Stimulated activated CD8-positive, alpha-beta memory T cell treated with anti-CD3 and anti-CD28 coated beads, Interleukin-7, amount 100 ng/mL, for 48 hours (primary cell): ENCODE measurements at regions not wholly inside any gene's neighbourhood (a gene's known extent, or its start where the extent isn't known, plus 50 kb on each side); places are given as distances from the start of the nearest gene placed in this dataset.

Source experiments
- DNase-seq, 2 donors: peaks; one replicate each; pipeline ENCODE4 v3.0.0-alpha.2; 2020; ENCODE audit warnings: low read depth in 1 of 2; ENCODE audit errors: extremely low read depth in 1 of 2

DNA sequence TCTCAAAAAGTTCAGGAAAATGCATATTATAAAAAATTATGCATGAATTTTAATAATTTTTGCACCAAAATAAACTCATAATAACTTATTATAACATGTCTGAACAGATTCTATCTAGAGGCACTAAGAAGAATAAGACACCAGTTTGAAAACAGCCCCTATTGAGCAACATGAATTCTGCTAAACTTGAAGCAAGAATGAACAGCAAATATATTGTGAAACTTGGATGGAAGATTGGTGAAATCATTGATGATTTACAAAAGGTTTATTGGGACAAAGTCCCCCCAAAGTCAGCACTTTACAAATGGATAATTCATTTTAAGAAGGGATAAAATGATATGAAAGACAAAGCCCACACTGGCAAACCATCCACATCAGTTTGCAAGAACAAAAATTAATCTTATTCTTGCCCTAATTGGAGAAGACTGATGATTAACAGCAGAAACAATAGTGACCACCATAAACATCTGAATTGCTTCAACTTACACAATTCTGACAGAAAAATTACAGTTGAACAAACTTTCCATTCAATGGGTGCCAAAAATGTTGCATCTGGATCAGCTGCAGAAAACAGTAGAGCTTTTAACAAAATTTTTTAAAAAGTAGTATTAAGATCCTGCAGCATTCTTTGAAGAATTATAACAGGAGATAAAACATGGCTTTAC, 257.5 kb upstream of the FAT3 start:
- DNase-seq, result no peak

DNA sequence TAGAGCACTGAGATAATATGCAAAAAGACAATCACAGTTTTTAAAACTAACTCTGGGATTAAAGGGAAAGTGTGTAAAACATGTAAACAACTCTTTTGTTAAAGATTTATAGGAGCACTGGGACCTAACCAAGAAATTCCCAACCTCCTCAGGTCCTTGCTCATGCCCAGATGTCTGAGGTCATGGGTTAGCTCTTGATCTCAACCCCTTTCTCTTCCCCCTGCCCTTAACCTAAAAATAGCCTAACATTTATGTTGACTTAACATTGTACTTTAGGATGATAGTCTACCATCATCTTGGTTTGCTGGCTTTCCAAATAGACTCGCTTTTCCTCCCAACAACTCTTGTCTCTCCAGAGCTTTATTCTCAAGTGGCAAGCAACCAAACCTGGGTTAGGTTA, 258.2 kb upstream of the FAT3 start:
- DNase-seq, result no peak

DNA sequence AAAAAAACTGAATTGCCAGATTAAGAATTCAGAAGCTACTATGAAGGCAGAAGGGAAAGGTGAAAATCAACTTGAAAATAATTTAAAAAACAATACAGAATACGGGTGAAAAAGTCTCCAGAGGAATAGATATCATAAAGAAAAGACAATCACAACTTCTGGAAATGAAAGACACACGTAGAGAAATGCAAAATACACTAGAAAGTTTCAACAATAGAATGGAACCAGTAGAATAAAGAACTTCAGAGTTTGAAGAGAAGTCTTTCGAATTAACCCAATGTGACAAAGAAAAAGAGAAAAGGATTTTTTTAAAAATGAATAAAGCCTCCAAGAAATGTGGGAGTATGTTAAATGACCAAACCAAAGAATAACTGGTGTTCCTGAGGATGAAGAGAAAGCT, 263.8 kb upstream of the FAT3 start:
- DNase-seq, result no peak

DNA sequence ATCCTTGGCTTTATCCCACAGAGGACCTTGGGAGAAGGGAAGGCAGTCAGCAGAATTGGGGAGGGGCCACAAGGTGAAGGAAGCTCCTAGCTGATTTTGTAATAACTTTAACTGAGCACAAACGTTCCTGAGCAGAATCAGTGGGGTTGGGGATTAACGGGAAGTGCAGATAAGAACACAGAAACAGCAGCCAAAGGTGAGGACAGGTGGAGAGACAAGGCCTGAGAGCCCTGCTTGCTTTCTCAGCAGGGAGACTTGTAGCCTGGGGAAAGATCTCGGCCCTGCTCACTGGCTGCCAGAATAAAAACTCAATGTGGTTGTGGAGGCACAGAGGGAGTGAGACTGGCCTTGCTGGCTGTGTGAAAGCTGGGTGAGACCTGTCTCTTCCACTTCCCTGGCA, 265.2 kb upstream of the FAT3 start:
- no peak for DNase-seq

DNA sequence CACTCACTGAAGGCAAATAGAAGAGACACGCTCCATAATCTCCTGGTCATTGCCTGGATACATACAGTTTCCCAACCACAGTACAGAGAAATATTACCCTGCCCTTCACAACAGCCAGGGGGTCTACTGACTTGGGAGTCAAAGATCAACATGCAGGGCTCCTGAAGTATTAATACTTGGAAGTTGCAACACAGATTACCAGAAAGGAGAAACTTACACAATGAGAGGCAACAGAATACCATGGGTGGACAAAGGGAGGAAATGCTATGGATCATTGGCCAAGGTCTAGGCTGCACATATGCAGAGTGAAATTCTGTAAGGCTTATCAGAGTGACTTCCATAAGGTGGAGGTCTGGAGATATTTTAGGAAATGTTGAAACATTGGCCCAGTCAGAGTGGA, 267.9 kb upstream of the FAT3 start:
- no peak for DNase-seq

DNA sequence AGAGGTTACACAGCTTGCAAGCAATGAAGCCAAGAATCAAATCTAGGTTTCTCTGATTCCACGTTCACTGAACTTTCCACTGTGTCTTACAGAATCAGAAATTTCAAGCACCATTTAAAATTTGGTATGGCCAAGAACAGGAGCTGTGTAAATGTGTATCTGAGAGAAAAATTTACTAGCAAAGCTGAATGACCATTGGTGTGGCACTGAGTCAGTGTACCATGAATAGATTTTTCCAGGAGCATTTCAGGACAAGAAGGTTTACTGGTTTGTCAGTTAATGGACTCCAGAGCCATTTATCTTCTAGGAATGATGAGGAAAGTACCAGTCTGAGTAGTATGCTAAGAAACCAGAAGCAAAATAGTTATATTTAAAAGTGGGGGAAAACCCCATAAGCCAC, 269.4 kb upstream of the FAT3 start:
- DNase-seq, result no peak

DNA sequence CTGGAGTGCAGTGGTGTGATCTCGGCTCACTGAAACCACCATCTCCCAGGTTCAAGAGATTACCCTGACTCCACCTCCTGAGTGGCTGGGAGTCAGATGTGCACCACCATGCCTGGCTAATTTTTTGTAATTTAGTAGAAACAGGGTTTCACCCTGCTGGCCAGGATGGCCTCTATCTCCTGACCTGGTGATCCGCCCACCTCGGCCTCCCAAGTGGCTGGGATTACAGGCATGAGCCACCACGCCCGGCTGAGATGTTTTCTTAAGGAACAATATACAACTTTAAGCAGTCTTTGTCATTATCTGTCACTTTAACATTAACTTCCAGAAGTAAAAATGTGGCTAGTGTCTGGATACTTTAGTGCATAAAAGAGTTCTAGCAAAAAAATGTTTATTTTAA, 272.6 kb upstream of the FAT3 start:
- DNase-seq, result no peak

DNA sequence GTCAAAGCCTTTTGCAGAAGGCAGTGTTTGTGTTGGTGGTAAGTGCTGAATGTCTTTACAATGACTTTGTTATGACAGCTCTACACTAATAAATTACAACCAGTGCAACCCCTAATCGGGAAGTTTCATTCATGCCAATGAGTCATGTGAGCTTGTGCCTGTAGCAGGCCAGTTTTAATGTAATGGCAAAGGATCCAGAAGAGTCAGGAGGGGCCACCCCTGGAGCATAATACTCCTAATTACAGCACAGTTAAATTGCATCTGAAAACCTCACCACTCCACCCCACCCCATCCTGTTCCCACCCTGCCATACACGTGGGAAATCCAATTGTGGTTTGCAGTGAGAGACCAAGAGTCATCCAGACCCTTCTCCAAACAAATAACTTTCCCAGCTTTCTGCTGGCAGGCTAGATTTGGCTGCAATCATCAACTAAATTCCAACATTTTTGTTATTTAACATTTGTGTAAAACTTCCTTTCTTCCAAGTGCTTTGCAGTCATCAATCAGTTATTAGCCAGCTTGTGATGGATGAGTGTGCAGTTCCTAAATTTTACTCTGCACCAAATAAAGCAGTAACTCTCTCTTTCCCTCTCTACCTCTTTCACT, 277.3 kb upstream of the FAT3 start:
- DNase-seq, result no peak

DNA sequence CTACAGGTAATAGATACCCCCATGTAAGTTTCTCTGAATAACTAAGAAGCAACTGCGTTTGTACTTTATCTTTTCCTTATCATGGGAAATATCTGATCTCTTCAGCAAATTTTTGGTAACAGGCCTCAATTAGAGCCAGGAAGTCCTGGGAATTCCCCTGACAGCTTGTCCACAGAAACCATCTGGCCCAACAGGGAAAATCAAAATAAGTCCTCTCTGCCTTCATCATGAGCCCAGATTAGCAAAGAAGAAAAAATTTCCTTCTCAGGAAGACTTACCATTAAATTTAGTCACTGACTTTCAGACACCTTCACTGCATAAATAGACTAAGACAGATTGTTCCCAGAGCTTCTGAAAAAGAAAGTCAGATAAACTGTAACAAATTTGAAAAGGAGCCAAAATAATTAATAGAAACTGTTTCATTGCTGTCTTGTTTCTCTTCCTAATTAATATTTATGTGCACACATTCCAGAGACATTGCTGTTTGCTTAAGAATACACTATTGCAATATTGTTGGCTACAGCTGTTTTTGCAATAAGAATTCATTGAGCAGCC, 278.1 kb upstream of the FAT3 start:
- DNase-seq, result no peak

DNA sequence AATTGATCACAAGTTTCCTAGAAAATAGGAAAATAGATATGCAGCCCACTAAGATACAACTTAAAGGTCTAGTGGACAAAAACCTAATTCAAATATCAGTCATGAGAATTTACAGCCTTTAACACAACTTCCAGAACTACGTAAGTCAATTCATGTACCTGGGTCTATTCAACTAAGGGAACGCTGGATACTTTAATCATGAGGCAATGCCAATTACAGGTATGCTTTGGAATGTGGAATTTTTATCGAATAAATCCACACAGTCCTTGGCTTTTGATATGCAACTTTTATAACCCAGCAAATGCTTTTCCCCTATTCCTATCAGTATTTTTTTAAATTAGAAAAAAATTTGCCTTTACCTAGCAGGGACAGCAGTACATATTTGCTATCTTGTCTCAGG, 289.5 kb upstream of the FAT3 start:
- no peak for DNase-seq

DNA sequence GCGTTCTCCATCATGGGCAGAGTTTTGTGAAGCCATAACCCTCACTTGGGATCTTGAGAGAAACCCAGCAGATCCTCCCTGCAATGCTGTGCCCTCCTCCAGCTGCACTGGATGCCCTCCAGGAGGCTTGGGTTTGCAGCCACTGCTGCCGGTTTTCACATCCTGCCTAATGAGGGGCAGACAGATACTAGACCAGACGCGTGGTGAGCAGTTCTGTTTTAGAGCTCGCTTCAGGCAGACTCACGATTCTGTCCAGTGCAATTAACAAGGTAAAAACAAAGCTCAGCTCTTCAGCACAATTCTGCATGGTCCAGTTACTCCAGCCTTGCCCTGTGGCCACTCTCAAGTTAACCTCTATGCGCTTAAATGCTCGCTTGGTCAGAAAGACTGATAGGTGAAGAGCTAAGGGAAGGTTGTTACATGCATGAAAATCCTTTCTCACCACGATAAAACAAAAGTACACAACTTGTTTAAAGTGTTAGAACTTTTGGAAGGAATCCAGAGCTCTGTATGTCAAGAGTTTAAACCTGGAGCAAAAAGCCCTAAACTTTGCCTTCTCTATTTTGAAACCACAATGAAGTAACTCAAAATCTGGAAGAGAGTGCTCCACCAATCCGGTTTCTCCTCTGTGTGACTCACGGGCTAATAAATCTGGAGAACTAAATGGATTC, 292.3 kb upstream of the FAT3 start:
- DNase-seq, result no peak

DNA sequence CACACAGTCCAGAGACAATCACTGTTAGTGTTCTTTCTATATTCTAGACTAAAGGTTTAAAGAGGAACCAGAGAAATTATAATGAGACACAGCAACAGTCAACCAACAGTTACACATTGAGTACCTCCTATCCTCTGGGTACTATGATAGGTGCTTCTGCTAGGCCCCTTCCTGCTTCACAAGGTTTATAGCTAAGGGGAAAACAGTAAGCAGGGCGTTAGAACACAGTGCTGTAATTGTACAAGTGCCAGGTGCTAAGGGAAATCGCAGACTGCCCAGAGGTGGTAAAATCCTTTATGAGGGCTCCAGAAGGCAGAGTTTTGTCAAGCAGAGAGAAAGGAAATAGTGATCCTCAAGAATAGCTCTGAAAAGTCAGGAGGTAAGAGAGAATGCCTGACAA, 297.2 kb upstream of the FAT3 start:
- DNase-seq, result no peak

DNA sequence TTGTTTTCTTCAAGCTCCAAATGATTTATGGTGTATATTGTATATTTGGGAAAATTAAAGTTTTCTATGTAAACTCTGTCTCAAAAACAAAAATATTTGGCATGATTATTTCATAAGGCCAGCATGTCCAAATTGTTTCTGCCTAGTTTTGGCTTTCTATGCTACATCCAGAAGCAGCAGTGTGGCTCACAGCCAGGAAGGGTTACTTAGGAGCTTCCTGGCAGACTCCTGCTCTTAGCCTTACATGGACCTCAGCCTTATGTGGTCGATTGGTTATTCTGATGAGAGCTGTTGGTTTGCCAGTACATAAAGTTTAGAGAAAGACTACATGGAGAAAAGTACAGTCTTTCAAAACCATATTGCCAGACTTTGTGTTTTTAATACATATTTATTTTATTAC, 297.7 kb upstream of the FAT3 start:
- DNase-seq, result no peak

DNA sequence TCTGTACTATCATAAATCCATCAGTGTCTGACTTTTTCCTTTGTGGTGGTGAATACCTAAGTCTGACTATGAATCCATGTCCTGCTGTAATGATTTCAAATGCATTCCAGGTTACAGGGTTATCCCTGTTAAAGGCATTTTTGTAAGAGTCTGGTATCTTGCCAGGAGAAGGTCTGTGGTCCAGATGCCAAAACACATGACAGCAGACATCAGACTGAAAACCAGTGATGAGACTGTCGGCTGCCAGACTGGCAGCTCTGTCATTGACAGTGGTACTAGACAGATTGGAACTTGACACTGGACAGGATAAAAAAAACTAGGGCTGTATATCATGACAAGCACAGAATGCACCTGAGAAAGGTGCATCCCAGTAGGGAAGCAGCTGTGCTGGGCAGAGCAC, 301.8 kb upstream of the FAT3 start:
- no peak for DNase-seq

DNA sequence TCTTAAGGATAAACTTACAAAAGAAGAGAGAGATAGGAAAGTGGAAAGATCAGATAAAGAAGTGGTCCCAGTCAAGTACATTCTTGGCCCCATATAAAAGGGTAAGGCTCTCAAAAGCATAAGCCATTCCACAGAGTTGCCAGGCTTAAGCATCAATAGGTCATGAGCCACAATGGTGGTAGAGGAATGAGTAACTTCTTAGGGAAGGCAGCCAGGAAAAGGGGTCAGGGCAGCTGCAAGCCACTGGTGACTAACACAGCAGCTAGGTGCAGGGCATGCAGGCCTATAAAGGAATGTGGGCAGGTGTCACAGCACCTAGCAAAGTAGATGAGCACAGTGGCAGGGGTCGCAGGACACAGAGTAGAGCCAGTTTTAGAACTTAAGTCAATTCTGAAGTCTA, 302.6 kb upstream of the FAT3 start:
- no peak for DNase-seq

DNA sequence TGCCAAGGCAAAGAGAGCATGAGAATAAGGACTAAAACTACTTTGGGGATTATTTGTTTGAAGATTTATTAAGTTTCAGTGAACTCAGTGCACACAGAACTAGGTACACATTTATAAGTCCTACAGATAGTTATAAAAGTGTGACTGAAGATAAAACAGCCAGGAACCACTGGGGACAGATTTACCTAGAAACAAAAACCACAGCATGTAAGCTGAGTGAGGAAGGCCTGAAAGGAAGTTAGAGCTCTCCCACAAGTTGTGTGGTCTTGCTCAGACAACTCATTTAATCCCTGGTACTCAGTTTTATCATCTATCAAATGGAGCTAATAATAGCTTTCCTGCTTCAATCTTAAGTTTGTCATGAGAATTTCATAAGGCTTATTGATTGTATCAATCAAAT, 311.2 kb upstream of the FAT3 start:
- DNase-seq, result no peak

DNA sequence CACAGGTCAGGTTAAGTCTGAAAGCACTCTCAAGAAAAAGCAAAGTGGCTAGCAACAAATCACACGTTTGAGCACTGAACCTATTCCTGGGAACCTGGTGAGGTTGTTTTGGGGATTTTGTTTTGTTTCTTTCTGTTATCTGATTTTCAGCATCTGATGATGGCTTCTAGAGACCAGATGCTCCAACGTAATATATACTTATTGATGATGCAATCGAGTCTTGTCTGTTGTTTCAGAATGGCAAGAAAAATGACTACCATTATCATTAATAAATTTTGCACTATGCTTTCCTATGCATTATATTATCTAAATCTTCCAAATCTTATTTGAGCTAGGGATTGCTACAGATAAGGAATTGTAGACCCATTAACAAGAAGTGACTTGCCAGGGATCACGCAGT, 312.3 kb upstream of the FAT3 start:
- DNase-seq, result no peak

DNA sequence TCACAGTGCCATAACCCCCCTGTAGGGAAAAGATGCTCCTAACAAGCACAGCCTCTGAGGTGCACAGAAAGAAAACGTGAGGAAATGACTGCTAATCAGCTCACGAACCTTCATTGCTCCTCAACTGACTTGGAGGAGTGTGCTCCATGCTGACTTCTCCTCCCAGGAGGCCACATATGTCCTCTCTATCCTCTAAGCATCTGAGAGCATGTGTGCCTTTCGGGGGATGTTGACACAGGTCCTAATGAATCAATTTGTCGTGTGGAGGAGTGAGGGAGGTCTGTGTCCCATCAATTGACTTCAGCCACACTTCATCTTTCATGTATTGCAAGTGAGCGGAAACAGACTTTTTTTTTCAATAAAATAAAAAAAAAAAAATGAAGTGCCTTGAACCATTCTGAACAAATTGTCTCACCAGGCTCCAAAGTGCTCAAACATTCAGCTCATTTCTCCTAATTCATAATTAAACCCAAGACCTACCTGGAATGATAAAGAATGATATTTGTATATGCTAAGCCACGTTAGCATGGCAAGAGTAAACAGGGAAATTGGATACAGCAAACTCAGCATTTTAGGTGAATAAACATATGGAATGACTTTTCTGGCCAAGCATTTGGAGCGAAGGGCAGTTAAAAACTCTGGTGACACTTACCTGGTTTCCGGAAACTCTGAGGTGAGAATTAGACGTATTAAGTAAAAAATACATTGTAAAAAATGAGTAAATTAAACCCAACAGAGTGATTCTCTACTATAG, 317.6 kb upstream of the FAT3 start:
- no peak for DNase-seq

DNA sequence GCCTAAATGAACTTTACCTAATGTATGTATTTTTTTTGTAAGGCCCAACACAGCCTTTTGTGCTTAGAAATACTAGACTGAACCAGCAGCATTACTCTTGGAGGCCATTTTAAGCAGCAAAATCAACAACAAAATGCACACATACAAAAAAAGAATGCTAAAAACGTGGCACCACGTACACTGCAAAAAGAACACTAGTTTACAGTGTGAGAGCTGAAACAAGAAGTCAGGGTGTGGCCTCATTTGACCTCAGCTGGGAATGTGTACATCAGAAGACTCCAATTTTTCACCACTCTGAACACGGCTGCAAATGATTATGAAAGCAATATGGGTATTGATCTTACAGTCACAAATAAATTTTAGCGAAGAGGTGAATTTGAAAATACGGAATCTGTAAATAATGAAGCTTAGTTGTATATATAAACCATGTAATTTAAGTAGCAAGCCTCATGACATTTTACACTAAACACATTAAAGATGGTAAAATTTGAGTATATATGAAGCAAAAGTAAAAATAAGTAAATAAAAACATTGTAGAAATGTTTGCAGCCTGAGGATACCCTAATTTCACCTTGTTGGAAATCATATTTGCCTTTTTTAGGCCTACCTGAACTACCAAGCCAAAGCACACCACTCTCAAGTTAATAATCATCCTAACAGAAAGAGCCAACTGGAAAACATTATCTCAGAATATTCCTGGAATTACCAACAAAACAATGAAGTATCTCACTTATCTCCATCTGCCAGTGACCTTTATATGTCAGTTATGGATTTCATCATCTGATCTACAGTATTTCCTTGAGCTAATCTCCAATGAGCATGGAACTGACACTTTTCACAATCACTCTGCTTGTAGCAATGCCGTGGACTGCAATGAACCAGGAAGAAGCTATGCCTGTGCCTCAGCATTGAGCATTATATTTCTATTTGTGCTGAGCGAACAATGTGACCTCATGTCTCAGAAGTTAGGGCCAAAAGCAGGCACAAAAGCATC, 319.5 kb upstream of the FAT3 start:
- no peak for DNase-seq

DNA sequence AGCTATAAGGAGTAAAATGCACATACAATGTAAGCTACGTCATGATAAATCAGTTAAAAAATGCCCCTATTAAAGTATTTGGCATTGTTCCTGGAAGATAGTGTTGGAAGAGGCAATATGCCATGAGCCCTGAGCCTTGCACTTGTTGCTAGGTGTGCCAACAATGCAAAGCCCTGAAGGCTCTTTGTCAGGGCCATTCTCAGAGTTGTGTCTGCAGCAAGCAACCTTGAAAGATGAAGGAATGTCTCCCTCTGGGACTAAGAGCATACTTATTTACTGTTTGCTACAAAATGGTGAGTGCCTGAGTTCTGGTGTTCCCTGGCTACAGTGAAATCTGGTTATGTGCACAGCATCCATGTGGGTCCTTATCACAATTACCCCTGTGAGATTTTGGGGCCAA, 322.3 kb upstream of the FAT3 start:
- DNase-seq, result no peak
